GM12891 (cell line): ENCODE measurements at regions not wholly inside any gene's neighbourhood (a gene's known extent, or its start where the extent isn't known, plus 50 kb on each side); places are given as distances from the start of the nearest gene placed in this dataset.

Experiments
- POLR2A ChIP-seq: IDR thresholded peaks from 2 replicates; pipeline ENCODE4 v1.6.1; 2011; ENCODE audit warnings: low read depth, low read length, control low read depth
- POLR2AphosphoS5 ChIP-seq: IDR thresholded peaks from 2 replicates; pipeline ENCODE4 v1.6.1; 2011; ENCODE audit warnings: low read depth, low read length, control low read depth
- SPI1 ChIP-seq: IDR thresholded peaks from 2 replicates; pipeline ENCODE4 v1.6.1; 2011; ENCODE audit warnings: low read depth, low read length, control low read depth
- TAF1 ChIP-seq: IDR thresholded peaks from 2 replicates; pipeline ENCODE4 v1.6.1; 2011; ENCODE audit warnings: low read depth, low read length, control low read depth

DNA sequence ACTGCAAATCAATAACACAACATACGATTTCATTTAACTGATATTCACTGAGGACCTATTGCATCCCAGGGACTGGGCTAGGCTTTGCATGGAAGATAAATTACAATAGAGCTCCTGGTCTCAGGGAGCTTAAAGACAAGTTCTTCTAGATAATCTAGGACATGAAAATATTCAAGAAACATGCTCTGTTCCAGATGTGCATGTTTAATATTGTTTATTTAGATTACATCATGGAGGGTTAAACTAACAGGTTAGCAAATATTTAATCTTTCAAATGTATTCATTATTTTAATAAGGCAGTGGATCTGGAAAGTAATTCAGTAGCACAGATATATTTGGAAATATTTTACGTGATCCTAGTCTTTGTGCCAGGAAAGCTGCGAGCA, 2430.3 kb downstream of the PCDH7 start:
- TF ChIP-seq POLR2A (no peak), TAF1 (no peak), POLR2AphosphoS5 (no peak), SPI1 (no peak)
